Spleen (tissue), 7 donors: ENCODE measurements at regions not wholly inside any gene's neighbourhood (a gene's known extent, or its start where the extent isn't known, plus 50 kb on each side); places are given as distances from the start of the nearest gene placed in this dataset.
"Not testable (repeated sequence)": the region's sequence is repeated elsewhere in the genome, so short reads cannot be mapped to it uniquely, and the experiment has no call there.

Source experiments
- POLR2A ChIP-seq, 3 donors: fragments of 450-650 bp; IDR thresholded peaks; one replicate each; pipeline ENCODE4 v1.5.1; 2017; ENCODE audit warnings: antibody characterized with exemption in 3 of 3, mild to moderate bottlenecking in 1 of 3
- POLR2AphosphoS5 ChIP-seq, 3 donors: sonication (generic); formaldehyde crosslinking; IDR thresholded peaks; one replicate each; pipeline ENCODE4 v1.5.1; 2017; ENCODE audit warnings: antibody characterized with exemption in 3 of 3
- TF ChIP-seq, protein P1 (sequence below), 11 experiments: fragments of 200-600 bp in 7 of 11; fragments of 450-650 bp in 4 of 11; sonication (generic) in 4 of 11; IDR thresholded peaks in 8 of 11; conservative IDR thresholded peaks in 3 of 11; 1 replicate in 7 of 11; 2 replicates in 4 of 11; pipeline versions ENCODE4 v1.4.0 to v1.8.0; 2016 to 2021; ENCODE audit warnings: antibody characterized with exemption in 11 of 11, inconsistent platforms in 4 of 11, mild to moderate bottlenecking in 1 of 11
- donor health status: DM: no; HTN: no; CAD: no; lungs with moderate emphysema.
- donor health status: DM: no; HTN: no; CAD: no.
- donor health status: DM: no; HTN: no; CAD: no.

DNA sequence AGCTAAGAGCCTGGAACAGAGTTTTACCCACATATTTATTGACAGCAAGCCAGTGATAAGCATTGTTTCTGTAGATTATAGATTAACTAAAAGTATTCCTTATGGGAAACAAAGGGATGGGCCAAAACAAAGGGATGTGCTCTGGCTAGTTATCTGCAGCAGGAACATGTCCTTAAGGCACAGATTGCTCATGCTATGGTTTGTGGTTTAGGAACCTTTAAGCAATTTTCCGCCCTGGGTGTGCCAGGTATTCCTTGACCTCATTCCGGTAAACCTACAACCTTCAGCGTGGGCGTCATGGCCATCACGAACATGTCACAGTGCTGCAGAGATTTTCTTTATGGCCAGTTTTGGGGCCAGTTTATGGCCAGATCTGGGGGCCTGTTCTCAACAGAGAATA, 153.4 kb upstream of the FSIP2 start:
- TF ChIP-seq POLR2A, POLR2AphosphoS5 (IDR thresholded peaks at IDR 0.05): not testable (repeated sequence)
- TF ChIP-seq, protein P1, sequence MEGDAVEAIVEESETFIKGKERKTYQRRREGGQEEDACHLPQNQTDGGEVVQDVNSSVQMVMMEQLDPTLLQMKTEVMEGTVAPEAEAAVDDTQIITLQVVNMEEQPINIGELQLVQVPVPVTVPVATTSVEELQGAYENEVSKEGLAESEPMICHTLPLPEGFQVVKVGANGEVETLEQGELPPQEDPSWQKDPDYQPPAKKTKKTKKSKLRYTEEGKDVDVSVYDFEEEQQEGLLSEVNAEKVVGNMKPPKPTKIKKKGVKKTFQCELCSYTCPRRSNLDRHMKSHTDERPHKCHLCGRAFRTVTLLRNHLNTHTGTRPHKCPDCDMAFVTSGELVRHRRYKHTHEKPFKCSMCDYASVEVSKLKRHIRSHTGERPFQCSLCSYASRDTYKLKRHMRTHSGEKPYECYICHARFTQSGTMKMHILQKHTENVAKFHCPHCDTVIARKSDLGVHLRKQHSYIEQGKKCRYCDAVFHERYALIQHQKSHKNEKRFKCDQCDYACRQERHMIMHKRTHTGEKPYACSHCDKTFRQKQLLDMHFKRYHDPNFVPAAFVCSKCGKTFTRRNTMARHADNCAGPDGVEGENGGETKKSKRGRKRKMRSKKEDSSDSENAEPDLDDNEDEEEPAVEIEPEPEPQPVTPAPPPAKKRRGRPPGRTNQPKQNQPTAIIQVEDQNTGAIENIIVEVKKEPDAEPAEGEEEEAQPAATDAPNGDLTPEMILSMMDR (IDR thresholded peaks at IDR 0.05 in 8 of 11, conservative IDR thresholded peaks at IDR 0.05 in 3 of 11): not testable (repeated sequence)
